Transverse colon (tissue), 4 donors: ENCODE measurements at regions not wholly inside any gene's neighbourhood (a gene's known extent, or its start where the extent isn't known, plus 50 kb on each side); places are given as distances from the start of the nearest gene placed in this dataset.

ENCODE experiments used
- EP300 ChIP-seq: sonication (generic); formaldehyde crosslinking; IDR thresholded peaks from one replicate; pipeline ENCODE4 v1.6.1; 2017; ENCODE audit warnings: antibody characterized with exemption, low read depth
- POLR2A ChIP-seq: fragments of 450-650 bp; IDR thresholded peaks from one replicate; pipeline ENCODE4 v1.6.1; 2016; ENCODE audit warnings: antibody characterized with exemption, mild to moderate bottlenecking, moderate library complexity
- POLR2AphosphoS5 ChIP-seq, 3 donors: sonication (generic); formaldehyde crosslinking; IDR thresholded peaks; one replicate each; pipeline ENCODE4 v1.6.1; 2016; ENCODE audit warnings: antibody characterized with exemption in 3 of 3
- TF ChIP-seq, protein P1 (sequence below), 5 experiments: fragments of 200-600 bp in 3 of 5; fragments of 450-650 bp in 2 of 5; sonication (generic) in 3 of 5; IDR thresholded peaks; 1 replicate in 2 of 5; 2 replicates in 3 of 5; pipeline ENCODE4 v1.5.1; 2016 to 2017; ENCODE audit warnings: antibody characterized with exemption in 5 of 5, inconsistent platforms in 3 of 5, mild to moderate bottlenecking in 2 of 5, moderate library complexity in 1 of 5

GRCh38 chr14:101227611-101228594, 324.4 kb upstream of the RTL1 start:
- TF ChIP-seq POLR2AphosphoS5 (IDR thresholded peaks at IDR 0.05) (no peak), POLR2A (no peak), EP300 (no peak)
- TF ChIP-seq, protein P1, sequence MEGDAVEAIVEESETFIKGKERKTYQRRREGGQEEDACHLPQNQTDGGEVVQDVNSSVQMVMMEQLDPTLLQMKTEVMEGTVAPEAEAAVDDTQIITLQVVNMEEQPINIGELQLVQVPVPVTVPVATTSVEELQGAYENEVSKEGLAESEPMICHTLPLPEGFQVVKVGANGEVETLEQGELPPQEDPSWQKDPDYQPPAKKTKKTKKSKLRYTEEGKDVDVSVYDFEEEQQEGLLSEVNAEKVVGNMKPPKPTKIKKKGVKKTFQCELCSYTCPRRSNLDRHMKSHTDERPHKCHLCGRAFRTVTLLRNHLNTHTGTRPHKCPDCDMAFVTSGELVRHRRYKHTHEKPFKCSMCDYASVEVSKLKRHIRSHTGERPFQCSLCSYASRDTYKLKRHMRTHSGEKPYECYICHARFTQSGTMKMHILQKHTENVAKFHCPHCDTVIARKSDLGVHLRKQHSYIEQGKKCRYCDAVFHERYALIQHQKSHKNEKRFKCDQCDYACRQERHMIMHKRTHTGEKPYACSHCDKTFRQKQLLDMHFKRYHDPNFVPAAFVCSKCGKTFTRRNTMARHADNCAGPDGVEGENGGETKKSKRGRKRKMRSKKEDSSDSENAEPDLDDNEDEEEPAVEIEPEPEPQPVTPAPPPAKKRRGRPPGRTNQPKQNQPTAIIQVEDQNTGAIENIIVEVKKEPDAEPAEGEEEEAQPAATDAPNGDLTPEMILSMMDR (IDR thresholded peaks at IDR 0.05): no peak
